GM19395 (cell line): ENCODE measurements at regions not wholly inside any gene's neighbourhood (a gene's known extent, or its start where the extent isn't known, plus 50 kb on each side); places are given as distances from the start of the nearest gene placed in this dataset.

Experiments used
- ATAC-seq: cut with Tn5 transposase; IDR thresholded peaks from one replicate; pipeline ENCODE4 v1.9.1; 2021; ENCODE audit warnings: mild to moderate bottlenecking, moderate library complexity; ENCODE audit not compliant: unreplicated experiment

GRCh38 chr17:12574525-12574924 lies 91.2 kb upstream of the MYOCD start:
- ATAC-seq = no peak

DNA sequence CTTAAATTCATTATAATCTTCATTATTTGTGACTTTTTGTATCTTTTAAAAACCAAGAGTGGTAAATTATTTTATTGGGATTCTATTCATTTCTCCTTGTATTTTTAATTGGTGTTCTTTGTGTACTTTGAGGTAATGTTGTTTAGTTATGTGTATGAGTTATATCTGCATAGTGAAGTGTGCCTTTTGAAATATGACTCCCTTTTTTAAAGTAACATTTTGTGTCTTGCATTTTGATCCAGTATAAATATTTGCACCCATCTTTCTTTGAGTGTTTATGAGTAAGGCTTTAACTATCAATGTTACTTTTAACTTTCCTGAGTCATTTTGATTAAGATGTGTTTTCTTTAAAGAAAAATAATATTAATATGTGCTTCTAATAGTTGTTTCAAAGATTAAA lies 90.0 kb upstream of the MYOCD start:
- no peak for ATAC-seq

DNA sequence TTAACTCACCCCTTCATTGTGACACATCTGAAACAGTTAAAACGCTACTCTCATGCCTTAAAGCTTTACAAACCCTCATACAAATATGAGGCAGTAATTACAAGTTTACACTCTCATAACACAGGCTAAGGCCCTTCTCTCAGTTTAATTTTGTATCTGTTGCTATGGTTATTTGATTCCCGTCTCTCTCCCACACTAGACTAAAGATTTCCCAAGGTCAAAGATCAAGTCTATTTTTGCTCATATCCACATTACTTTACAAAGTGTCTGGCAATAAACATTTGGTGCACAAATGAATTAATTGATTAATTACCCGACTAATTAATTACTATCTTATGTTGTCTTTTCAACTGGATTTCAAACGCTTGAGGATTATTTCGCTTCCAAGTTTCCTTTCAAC lies 86.4 kb upstream of the MYOCD start:
- ATAC-seq = no peak

DNA sequence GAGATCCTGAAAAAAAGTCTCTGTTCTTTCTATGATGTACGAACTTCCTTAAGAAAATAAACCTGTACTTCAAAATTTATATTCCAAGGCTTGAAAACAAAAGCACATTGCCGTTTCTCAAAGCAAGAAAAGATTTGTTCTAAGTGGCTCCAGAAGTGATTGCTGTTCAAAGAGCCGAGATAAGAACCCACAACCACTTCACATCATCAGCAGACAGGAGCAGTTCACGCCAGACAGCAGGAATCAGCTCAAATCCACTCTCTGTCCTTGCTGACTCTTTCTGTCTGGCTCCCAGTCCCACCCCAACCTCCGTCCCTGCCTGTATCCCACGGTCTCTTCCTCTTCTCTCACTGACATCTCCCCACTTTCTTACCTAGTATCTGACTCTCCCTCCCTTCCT lies 85.0 kb upstream of the MYOCD start:
- no peak for ATAC-seq

DNA sequence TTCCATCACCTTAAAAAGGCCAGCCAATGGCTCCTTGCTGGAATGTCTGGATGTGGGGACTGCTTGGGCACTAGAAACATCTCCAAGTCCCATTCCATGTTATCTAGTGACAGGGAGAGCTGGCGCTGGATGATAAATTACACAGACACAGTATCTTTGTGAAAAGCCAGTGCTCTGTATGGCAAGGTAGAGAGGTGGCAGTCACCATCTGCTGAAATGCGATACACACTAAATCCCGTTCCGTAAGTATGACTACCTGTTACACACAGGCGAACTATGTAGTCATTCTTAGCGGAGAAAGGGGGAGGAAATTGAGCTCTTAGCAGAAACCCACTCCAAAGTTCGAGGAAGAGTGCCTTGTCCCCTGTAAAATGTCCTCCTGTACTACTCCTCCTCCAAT lies 81.0 kb upstream of the MYOCD start:
- ATAC-seq = no peak

GRCh38 chr17:12588531-12588930 lies 77.2 kb upstream of the MYOCD start:
- no peak for ATAC-seq

DNA sequence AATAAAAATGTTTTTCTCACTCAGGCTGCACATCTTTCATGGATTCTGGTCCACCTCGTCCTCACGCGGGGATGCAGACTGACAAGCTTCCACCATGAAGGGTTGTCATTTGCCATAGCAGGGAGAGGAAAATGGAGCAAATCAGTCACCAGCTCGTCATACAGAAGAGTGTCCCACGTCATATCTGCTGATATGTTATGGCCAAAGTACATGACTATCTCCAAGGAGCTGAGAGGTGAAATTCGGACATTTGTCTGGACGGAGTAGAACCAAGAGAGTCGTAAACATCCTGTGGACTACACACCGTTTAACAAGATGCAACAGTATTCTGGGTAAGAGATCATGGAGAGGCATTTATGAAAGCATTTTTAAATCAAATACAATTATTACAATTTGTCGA lies 75.3 kb upstream of the MYOCD start:
- no peak for ATAC-seq

- ATAC-seq = no peak
Measured at GRCh38 chr17:12591021-12591735, 74.5 kb upstream of the MYOCD start.

GRCh38 chr17:12592941-12593340 lies 72.7 kb upstream of the MYOCD start:
- ATAC-seq = no peak

DNA sequence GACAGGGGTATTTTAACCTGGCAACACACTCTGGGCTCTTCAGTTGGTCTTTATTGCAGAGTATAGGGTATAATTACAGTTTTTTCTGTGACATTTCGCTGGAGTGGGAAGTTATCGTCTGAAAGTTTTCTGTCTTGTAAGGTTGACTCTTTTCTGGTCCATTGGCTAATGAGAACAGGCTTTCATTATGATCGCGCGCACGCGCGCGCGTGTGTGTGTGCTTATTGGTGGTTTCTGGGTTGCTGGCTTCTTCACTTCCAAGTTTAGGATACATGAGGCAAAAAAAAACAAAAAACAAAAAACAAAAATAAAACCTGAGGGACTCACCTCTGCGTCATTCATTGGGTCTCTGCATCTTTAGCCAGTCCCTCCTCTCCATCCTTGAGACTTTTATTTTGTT lies 68.7 kb upstream of the MYOCD start:
- ATAC-seq = no peak

DNA sequence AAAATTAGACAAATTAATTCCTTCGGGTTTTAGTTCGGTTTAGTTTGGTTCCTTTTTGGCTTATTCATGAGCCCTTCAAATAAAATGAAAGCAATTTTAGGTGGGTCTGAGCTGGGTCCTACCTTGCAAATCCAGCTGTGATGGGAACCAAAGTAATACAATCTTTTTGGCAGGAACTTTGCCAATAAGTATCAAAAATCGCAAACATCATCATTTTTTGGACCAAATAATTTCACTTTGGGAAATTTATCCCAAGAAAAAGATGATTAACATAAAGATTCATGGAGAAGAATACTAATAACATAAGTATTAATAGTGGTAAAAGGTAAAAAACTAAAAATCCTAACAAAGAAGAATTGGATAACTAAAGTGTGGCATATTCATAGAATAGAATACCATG lies 67.8 kb upstream of the MYOCD start:
- ATAC-seq = no peak

GRCh38 chr17:12599186-12599920 lies 66.3 kb upstream of the MYOCD start:
- ATAC-seq = no peak

DNA sequence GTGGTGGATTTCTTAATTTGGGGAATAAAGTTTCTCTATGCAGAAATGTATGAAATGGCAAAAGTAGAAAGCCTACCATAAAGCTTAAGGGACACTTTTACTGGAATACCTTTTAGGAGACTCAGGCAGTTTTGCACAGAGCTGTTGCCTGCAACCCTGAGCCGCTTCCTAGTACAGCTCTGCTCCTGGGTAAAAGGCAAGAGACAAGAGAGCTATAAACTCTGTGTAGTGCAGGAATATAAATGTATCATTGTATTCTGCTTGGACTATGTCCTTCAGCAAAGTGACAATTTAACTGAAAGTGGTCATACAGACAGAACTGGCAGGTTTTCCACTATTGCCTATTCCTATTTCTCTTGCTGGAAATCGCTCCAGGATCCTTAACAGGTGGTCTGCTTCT lies 65.3 kb upstream of the MYOCD start:
- no peak for ATAC-seq

- ATAC-seq = no peak
Measured at GRCh38 chr17:12603566-12603965, 62.1 kb upstream of the MYOCD start.

GRCh38 chr17:12605222-12605621 lies 60.5 kb upstream of the MYOCD start:
- no peak for ATAC-seq

- ATAC-seq = no peak
Measured at GRCh38 chr17:12613566-12613965, 52.1 kb upstream of the MYOCD start.
